Activated CD8-positive, alpha-beta memory T cell treated with anti-CD3 and anti-CD28 coated beads for 1 hour (primary cell): ENCODE measurements at regions not wholly inside any gene's neighbourhood (a gene's known extent, or its start where the extent isn't known, plus 50 kb on each side); places are given as distances from the start of the nearest gene placed in this dataset.

Source experiments
- DNase-seq, 2 donors: peaks; one replicate each; pipeline ENCODE4 v3.0.0-alpha.2; 2020; ENCODE audit warnings: low read depth in 1 of 2; ENCODE audit errors: extremely low read depth in 1 of 2

DNA sequence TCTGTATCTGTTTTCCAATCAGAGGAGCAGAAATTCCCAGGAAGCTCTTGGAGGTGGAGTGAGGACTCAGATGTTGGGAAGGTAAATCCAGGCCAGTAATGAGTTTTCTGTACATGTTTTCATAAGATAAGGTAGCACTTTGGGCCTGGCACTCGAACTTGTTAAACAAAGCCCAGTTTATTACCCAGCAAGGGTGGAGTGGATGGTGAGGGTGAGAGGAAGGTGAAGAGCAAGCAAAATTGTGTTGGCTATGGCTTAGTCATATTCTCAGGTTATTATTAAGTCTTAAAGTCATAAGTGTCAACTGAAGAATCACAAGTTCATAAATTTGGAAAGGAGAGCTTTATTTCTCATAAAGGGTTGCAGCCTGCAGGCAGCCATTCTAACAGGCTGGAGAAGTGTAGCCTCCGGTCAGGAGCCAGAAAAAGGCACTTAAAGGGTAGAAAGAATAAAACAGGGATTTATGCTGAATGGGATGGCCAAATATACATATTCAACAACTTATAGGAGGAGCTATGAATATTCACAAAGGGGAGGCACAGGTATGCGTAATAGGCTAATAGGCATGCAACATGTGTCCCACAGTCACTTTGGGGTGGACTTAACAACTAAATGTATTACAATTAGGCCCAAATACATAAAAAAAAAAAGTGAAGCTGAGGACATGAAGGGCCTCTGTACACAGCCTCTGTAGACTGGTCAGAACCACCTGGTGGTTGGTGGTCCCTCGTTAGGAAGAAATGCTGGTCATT is 523.9 kb downstream of the LMO4 start:
- no peak for DNase-seq

DNA sequence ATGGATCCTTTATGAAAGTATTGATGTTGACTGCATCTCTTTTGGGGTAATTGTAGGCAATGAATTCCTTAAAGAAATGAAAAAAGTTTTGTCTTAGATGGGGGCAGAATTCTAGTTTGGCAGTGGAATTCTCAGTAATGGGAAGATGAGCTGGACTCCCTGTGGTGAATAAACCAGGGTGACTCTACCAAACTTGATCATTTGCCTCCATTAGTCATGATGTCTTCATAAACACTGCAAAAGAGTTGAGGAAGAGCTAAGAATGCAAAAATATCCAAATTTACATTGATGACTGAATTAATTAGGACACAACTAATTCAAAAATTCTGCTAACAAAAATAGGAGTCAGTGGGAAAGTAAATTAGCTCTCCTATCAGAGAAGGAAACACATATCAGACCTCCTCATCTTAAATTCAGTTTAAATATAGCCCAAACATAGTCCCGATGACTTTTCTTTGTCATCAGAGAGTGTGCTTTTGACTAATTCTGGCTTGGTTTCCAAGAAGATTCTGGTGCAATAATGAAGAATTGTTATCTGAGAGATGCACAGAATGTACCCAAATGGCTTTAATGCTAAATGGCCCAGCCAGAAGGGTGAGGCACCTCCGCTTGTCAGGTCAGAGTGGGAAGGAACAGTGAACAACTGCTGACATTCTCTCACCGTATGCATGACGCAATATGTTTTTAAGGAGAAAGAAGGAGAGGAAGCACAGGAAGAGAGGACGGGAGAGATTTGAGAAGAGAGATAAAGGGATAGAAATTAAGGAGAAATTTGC is 525.1 kb downstream of the LMO4 start:
- no peak for DNase-seq

DNA sequence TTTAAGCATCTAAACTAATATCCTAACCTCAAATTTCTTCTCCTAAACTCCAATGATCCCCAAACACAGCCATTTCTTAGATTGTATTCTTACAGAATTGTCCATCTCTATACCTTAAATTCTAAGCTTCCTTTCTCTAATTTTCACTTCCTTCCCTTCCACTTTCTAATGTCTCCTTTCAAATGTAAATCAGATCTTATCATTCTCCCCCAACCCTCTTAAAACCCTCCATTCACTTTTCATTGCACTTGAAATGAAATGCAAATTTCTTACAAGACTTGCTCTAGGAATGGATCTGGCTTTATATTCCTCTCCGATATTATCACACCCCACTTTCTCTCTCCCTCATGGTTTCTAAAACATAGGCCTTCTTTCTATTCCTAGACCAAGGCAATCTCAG is 534.6 kb downstream of the LMO4 start:
- no peak for DNase-seq

GRCh38 chr1:87864676-87865075 is 536.0 kb downstream of the LMO4 start:
- DNase-seq, result no peak

DNA sequence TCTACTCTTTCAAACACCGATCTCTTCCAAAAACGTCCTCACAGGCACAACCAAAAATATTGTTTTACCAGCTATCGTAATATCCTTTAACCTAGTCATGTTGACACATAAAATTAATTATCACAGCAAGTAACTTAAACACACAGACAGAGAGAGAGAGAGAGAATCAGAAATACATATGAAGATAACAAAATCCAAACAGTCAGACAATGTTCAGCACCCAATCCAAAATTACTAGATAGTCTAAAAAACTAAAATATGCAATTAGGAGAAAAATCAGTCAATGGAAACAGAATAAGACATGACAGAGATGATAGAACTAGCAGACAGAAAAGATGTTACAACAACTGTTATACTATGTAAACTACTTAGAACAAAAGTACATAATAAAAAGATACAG is 537.7 kb downstream of the LMO4 start:
- DNase-seq, result no peak

GRCh38 chr1:87867626-87868025 is 538.9 kb downstream of the LMO4 start:
- no peak for DNase-seq

GRCh38 chr1:87869567-87869966 is 540.9 kb downstream of the LMO4 start:
- no peak for DNase-seq

GRCh38 chr1:87872189-87872588 is 543.5 kb downstream of the LMO4 start:
- no peak for DNase-seq

DNA sequence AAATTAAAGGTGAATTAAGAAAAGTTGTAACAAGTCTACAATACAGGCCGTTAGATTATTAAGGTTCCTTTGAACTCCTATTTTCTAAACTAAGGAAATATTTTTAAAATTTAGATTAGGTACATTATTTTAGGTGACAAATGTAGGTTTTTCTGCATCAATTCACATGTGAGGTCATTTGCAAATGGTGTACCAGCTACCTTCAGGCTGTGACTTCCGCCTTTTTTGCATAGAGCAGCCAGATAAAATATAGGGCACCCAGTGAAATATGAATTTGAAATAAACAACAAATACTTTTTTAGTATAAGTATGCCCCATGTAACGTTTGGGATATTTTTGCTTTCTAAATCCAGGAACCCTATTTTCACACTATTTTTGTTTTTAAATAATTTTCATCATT is 544.0 kb downstream of the LMO4 start:
- DNase-seq, result no peak

GRCh38 chr1:87878873-87879272 is 550.2 kb downstream of the LMO4 start:
- DNase-seq, result no peak

DNA sequence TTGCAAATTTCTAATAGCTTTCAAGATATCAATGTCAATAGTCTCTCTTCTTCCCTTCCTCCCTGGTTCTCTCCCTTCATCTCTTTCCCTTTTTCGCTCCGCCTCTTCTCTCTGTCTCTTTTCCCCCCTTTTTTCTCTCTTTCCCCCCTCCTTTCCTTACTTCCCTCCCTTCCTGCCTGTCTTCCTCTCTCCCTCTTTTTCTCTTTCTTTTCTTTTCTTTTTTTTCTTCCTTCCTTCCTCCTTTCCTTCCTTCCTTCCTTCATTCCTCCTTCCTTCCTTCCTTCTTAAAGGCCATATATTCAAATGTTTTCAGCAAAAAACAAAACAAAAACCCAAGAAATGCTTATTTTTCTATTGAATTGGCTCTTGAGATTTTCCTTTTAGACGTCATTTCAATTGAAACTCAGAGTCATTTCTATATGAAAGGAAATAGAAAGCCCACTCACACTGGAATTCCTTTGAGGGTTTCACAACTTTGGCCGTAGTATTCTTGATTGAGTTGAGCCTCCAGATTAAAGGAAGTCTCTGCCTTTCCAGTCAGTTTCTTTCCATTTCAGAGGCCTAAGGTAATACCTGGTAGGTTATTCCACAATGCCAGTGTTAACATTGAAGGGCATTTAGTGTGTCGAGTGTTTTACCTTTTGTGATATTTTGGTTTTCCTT is 551.5 kb downstream of the LMO4 start:
- no peak for DNase-seq

- no peak for DNase-seq
Measured at GRCh38 chr1:87880764-87881163, 552.1 kb downstream of the LMO4 start.

DNA sequence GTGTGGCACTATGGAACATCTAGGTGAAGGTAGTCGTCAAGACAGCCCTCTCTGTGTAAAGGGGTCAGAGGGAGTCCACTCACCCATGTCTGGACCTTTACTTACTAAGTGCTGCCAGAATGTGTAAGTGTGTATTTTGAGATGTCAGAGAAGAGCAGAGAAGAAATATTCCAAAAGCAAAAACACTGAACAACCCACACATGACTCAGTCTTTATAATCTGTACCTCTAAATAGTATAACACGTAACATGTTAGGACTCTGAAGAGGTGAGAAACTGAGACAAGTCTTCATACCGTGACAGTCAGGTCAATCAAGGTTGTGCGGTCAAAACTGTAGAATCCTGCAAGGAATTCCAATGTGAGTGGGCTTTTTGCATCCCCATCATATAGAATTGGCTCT is 555.2 kb downstream of the LMO4 start:
- DNase-seq, result no peak

DNA sequence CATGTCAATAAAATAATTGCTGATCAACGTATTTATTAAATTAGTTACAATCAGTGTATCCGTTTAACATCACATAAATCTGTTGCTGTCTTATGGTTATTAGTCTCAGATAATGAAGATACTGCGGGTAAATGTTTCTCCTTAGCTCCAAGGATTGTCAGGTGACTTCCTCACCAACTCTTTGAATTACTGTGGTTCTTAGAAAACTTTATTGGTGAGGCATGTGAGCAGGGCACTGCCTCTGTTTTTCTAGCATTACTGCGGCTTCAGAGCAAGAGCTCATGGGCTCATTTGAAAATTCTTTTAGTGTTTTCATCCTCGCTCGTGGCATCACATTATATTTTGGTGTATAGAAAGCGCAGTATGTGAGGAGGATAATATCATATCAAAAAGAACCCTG is 555.9 kb downstream of the LMO4 start:
- DNase-seq, result no peak

DNA sequence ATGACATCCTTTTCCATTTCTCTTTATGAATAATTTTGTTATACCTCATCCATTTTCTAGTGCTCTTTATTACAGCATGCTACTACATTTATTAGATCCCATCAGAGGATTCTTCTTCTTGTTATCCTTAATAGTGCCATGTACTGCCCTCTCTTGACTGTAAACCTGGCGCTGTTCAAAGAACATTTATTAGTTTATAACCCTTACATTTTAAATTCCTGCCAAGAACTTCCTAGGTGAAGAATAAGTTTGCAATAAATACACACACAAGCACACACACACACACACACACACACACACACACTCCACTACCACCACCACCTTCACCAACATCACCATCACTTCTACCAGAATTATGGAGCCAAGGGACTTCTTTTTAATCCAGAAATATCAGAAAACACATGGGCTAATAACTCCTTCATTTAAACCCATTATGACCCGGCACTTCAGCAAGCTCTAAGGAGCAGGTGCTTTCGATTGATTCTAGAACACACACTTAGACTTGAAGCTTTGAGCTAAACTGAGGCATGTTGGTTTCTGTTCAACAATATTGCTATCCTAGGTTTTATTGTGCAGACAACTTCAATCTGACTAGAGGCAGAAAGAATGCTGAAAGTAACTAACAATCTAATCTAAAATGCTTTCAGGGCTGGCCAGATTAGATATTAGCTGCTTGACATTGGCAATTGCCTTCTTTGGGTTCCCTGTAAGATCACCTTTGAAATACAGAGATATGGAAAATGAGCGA is 556.8 kb downstream of the LMO4 start:
- no peak for DNase-seq

- DNase-seq, result no peak
Measured at GRCh38 chr1:87887100-87887499, 558.4 kb downstream of the LMO4 start.

DNA sequence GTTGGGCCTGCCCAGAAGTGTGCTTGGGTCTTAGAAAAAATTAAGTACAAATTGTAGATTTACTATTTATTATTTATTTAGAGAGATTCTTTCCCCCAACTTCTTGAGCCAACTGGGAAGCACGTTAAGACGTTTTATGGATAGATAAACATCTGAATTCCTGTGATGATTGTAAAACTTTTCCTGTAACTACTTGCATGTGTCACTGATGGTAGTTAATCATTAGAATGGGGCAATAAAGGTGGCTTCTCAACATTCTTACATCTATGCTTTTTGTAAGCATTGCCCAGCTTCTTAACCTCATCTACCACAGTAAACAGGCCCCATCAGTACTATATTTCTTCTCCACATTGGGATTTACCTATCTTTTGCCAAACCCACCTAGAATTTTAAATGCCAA is 559.8 kb downstream of the LMO4 start:
- DNase-seq, result no peak

DNA sequence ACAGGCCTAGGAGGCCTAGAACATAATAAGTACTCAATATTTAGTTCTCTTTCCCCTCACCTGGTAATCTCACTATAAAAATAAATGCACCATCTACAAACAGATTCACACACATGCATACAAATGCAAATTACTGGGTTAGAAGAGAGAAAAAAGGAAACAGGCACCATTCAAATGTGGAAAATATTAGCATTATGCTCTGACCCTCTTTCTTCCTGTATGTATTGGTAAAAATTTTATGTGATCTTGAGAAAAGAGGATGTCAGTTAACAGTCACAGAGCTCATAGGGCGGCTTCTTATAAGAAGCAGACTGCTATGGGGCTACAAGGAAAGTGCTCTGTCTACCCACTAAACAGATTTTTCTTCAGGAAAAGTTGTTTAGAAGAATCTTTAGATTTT is 565.4 kb downstream of the LMO4 start:
- DNase-seq, result no peak

DNA sequence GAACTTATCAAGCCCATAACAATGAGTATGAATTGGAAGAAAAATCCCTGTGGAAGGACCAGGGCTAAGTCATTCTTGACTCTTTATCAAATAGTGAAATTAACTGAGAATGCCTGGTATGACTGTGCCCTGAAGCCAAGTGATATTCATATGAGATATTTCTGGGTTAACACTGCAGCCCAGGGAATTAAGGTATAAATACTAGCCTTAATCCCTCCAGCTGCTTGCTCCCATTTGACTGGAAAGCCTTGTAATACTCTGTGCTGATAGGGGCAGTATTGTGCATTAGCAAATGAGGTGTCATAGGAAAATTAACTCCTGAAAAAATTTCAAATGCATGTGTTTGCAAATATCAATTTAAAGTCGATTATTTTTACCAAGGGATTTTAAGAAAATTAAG is 568.8 kb downstream of the LMO4 start:
- no peak for DNase-seq

- DNase-seq, result no peak
Measured at GRCh38 chr1:87898431-87898830, 569.8 kb downstream of the LMO4 start.

- no peak for DNase-seq
Measured at GRCh38 chr1:87899017-87899416, 570.3 kb downstream of the LMO4 start.
